ENCODE measurements at regions not wholly inside any gene's neighbourhood (a gene's known extent, or its start where the extent isn't known, plus 50 kb on each side); places are given as distances from the start of the nearest gene placed in this dataset.

GRCh38 chr5:129163810-129164378 is 69.3 kb downstream of the ISOC1 start:
- Mint-ChIP-seq H3K27ac (ENCODE audit: unreplicated experiment) (no peak overlapping the region), H3K4me1 (ENCODE audit: unreplicated experiment) (no peaks in the 10 kb centered on the region), H3K9me3 (ENCODE audit: unreplicated experiment) (peaks cover 15% of the 10 kb centered on the region), H3K36me3 (ENCODE audit: unreplicated experiment) (no peaks in the 10 kb centered on the region), H3K4me3 (ENCODE audit: unreplicated experiment) (no peak overlapping the region), H3K27me3 (ENCODE audit: unreplicated experiment) (peaks cover 29% of the 10 kb centered on the region)
- no peak for DNase-seq (ENCODE audit: extremely low spot score, unreplicated experiment)
- TF ChIP-seq CTCF (IDR thresholded peaks at IDR 0.05): no peak

- Mint-ChIP-seq H3K27ac (ENCODE audit: unreplicated experiment) (no peak overlapping the region), H3K9me3 (ENCODE audit: unreplicated experiment) (no peaks in the 10 kb centered on the region), H3K36me3 (ENCODE audit: unreplicated experiment) (no peaks in the 10 kb centered on the region), H3K27me3 (ENCODE audit: unreplicated experiment) (peaks cover 50% of the 10 kb centered on the region), H3K4me3 (ENCODE audit: unreplicated experiment) (no peak overlapping the region), H3K4me1 (ENCODE audit: unreplicated experiment) (no peaks in the 10 kb centered on the region)
- no peak for TF ChIP-seq CTCF (IDR thresholded peaks at IDR 0.05)
- DNase-seq (ENCODE audit: extremely low spot score, unreplicated experiment): no peak
These were observed 75.5 kb downstream of the ISOC1 start for GRCh38 chr5:129170050-129170449.

- H3K9me3 Mint-ChIP-seq (ENCODE audit: unreplicated experiment): no peaks in the 10 kb centered on the region
- no peak overlapping the region for H3K27ac Mint-ChIP-seq (ENCODE audit: unreplicated experiment)
- H3K4me3 Mint-ChIP-seq (ENCODE audit: unreplicated experiment): no peak overlapping the region
- no peak for TF ChIP-seq CTCF (IDR thresholded peaks at IDR 0.05)
- no peaks in the 10 kb centered on the region for H3K36me3 Mint-ChIP-seq (ENCODE audit: unreplicated experiment)
- DNase-seq (ENCODE audit: extremely low spot score, unreplicated experiment): no peak
- no peaks in the 10 kb centered on the region for H3K4me1 Mint-ChIP-seq (ENCODE audit: unreplicated experiment)
- H3K27me3 Mint-ChIP-seq (ENCODE audit: unreplicated experiment): peaks cover 57% of the 10 kb centered on the region
These were observed 76.8 kb downstream of the ISOC1 start for GRCh38 chr5:129171194-129171944.

GRCh38 chr5:129172580-129172979 is 78.0 kb downstream of the ISOC1 start:
- no peaks in the 10 kb centered on the region for H3K36me3 Mint-ChIP-seq (ENCODE audit: unreplicated experiment)
- no peaks in the 10 kb centered on the region for H3K9me3 Mint-ChIP-seq (ENCODE audit: unreplicated experiment)
- no peaks in the 10 kb centered on the region for H3K4me1 Mint-ChIP-seq (ENCODE audit: unreplicated experiment)
- TF ChIP-seq CTCF (IDR thresholded peaks at IDR 0.05): no peak
- H3K4me3 Mint-ChIP-seq (ENCODE audit: unreplicated experiment): no peak overlapping the region
- H3K27me3 Mint-ChIP-seq (ENCODE audit: unreplicated experiment): peaks cover 58% of the 10 kb centered on the region
- no peak overlapping the region for H3K27ac Mint-ChIP-seq (ENCODE audit: unreplicated experiment)
- no peak for DNase-seq (ENCODE audit: extremely low spot score, unreplicated experiment)

- Mint-ChIP-seq H3K9me3 (ENCODE audit: unreplicated experiment) (no peaks in the 10 kb centered on the region), H3K4me3 (ENCODE audit: unreplicated experiment) (no peak overlapping the region)
- no peak for TF ChIP-seq CTCF (IDR thresholded peaks at IDR 0.05)
These were observed 79.2 kb downstream of the ISOC1 start for GRCh38 chr5:129173771-129174170.

More at GRCh38 chr5:129173771-129174170, 79.2 kb downstream of the ISOC1 start:
- DNase-seq (ENCODE audit: extremely low spot score, unreplicated experiment): no peak
- Mint-ChIP-seq H3K27me3 (ENCODE audit: unreplicated experiment) (peaks cover 59% of the 10 kb centered on the region), H3K36me3 (ENCODE audit: unreplicated experiment) (no peaks in the 10 kb centered on the region), H3K4me1 (ENCODE audit: unreplicated experiment) (no peaks in the 10 kb centered on the region), H3K27ac (ENCODE audit: unreplicated experiment) (no peak overlapping the region)

Measured in osteocyte (in vitro differentiated cells).